ENCODE measurements at regions not wholly inside any gene's neighbourhood (a gene's known extent, or its start where the extent isn't known, plus 50 kb on each side); places are given as distances from the start of the nearest gene placed in this dataset.

GRCh38 chr6:166693880-166694279 is 66.8 kb upstream of the RPS6KA2 start:
- no peak for TF ChIP-seq CTCF (IDR thresholded peaks at IDR 0.05; ENCODE audit: low read depth, low read length, missing control alignments)
- H3K4me3 ChIP-seq (replicated peaks; ENCODE audit: low read depth, low read length), result no peak overlapping the region
- no peak for DNase-seq (ENCODE audit: extremely low read depth, low read depth)

GRCh38 chr6:166692723-166693302 is 65.8 kb upstream of the RPS6KA2 start:
- no peak for TF ChIP-seq CTCF (IDR thresholded peaks at IDR 0.05; ENCODE audit: low read depth, low read length, missing control alignments)
- DNase-seq (ENCODE audit: extremely low read depth, low read depth), result no peak
- H3K4me3 ChIP-seq (replicated peaks; ENCODE audit: low read depth, low read length), result no peak overlapping the region

GRCh38 chr6:166691746-166692145 is 64.7 kb upstream of the RPS6KA2 start:
- DNase-seq (ENCODE audit: extremely low read depth, low read depth), result no peak
- no peak for TF ChIP-seq CTCF (IDR thresholded peaks at IDR 0.05; ENCODE audit: low read depth, low read length, missing control alignments)
- H3K4me3 ChIP-seq (replicated peaks; ENCODE audit: low read depth, low read length), result no peak overlapping the region

- no peak for DNase-seq (ENCODE audit: extremely low read depth, low read depth)
- no peak overlapping the region for H3K4me3 ChIP-seq (replicated peaks; ENCODE audit: low read depth, low read length)
- TF ChIP-seq CTCF (IDR thresholded peaks at IDR 0.05; ENCODE audit: low read depth, low read length, missing control alignments), result no peak
Measured at GRCh38 chr6:166691199-166691598, 64.1 kb upstream of the RPS6KA2 start.

GRCh38 chr6:166689687-166690086 is 62.6 kb upstream of the RPS6KA2 start:
- no peak overlapping the region for H3K4me3 ChIP-seq (replicated peaks; ENCODE audit: low read depth, low read length)
- no peak for DNase-seq (ENCODE audit: extremely low read depth, low read depth)
- no peak for TF ChIP-seq CTCF (IDR thresholded peaks at IDR 0.05; ENCODE audit: low read depth, low read length, missing control alignments)

- TF ChIP-seq CTCF (IDR thresholded peaks at IDR 0.05; ENCODE audit: low read depth, low read length, missing control alignments), result no peak
- DNase-seq (ENCODE audit: extremely low read depth, low read depth), result no peak
- no peak overlapping the region for H3K4me3 ChIP-seq (replicated peaks; ENCODE audit: low read depth, low read length)
Measured at GRCh38 chr6:166688901-166689300, 61.9 kb upstream of the RPS6KA2 start.

GRCh38 chr6:166687879-166688205 is 60.8 kb upstream of the RPS6KA2 start:
- H3K4me3 ChIP-seq (replicated peaks; ENCODE audit: low read depth, low read length), result no peak overlapping the region
- DNase-seq (ENCODE audit: extremely low read depth, low read depth), result no peak
- no peak for TF ChIP-seq CTCF (IDR thresholded peaks at IDR 0.05; ENCODE audit: low read depth, low read length, missing control alignments)
